HG03196 (cell line): ENCODE measurements at regions not wholly inside any gene's neighbourhood (a gene's known extent, or its start where the extent isn't known, plus 50 kb on each side); places are given as distances from the start of the nearest gene placed in this dataset.
"Not testable (repeated sequence)": the region's sequence is repeated elsewhere in the genome, so short reads cannot be mapped to it uniquely, and the experiment has no call there.

Experiments used
- ATAC-seq: cut with Tn5 transposase; IDR thresholded peaks from one replicate; pipeline ENCODE4 v1.9.1; 2021; ENCODE audit not compliant: unreplicated experiment

DNA sequence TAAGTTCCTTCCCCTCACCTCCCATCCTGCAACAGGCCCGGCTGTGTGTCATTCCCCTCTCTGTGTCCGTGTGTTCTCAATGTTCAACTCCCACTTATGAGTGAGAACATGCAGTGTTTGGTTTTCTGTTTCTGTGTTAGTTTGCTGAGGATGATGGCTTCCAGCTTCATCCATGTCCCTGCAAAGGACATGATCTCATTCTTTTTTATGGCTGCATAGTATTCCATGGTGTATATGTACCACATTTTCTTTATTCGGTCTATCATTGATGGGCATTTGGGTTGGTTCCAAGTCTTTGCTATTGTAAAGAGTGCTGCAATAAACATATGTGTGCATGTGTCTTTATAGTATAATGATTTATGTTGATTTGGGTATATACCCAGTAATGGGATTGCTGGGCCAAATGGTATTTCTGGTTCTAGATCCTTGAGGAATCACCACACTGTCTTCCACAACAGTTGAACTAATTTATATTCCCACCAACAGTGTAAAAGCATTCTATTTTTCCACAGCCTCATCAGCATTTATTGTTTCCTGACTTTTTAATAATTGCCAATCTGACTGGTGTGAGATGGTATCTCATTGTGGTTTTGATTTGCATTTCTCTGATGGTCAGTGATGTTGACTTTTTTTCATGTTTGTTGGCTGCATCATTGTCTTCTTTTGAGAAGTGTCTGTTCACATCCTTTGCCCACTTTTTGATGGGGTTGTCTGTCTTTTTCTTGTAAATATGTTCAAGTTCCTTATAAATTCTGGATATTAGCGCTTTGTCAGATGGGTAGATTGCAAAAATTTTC lies 174.1 kb upstream of the PHACTR1 start:
- not testable (repeated sequence) for ATAC-seq

DNA sequence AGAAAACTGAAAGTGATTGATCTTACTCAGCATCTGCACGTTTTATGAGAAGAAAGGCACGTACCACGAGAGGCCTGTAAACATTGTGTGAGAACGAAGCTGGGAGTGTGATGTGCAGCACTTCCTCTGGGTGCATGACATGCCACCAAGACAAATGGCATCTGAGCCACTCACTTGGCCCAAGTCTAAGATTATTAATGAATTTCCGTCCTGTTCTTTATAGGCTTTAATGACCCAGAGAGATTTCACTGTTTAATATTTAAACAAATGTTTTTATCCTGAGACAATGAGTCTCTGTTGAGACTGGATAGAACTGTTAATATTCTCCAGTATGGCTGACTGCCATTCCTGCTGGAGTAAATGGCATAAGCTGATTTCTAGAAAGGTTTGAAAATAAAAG lies 172.6 kb upstream of the PHACTR1 start:
- no peak for ATAC-seq

DNA sequence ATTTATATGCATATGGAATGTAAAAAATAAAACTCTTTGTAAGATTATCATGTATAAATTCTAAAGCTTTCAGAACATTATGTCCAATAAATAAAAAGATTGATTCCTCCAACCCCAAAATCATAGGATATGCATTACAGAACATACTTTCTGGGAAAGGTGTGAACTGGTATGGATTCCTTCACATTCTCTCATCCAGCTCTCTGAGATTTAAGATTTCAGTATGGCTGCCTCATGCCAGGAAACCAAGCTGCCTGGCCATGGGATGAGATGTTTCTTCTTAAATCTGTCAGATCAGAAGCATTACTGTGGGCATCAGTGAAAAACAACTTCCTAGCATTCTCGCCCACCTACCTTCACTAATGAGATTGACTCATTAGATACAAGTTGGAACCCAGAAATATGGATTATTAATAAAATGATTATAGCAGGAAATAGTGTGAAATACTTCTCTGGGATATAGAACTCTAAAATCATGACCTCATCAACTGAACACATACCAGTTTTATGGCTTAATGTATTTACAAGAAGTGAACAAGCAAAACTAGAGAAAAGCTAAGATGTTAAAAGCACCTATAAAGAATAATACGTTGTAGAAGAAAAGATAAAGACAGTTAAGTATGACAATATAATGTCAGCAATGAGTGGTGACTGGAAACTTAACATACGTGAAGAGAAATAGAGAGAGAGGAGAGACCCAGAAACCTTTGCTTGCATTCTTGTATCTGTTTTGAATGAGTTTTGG lies 171.6 kb upstream of the PHACTR1 start:
- no peak for ATAC-seq

DNA sequence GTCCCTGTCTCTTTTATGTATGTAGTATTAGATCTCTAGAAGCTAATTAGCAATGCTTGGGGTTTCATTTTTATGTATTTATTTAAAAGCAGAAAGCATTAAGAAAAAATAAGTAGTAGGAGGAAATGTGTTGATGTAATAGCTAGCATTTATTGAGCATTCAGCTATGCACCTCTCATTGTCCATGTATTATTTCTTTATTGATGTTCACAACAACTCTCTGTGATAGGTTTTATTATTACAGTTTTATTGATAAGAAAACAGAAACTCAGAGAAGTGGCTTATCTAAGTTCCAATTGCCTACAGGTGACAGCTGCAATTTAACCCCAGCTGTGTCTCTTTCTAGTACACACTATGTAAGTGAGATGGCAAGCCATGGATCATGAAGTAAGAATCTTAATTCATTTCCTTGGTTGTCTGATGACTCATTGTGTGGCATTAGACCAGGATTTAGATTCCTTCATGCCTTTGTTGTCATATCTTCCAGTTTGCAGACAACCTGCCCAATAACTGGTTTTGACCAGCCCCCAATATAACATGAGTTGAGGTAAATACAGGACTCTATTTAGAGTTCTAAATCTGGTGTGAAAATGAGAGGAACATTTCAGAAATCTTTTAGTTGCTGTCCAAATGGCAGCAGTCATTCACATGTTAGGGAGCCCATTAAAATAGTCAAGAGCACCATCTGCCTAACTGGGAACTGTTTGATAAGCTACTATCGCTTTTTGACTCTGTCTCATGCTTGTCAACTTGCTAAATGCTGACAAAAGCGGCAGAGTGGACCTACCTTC lies 170.8 kb upstream of the PHACTR1 start:
- no peak for ATAC-seq

DNA sequence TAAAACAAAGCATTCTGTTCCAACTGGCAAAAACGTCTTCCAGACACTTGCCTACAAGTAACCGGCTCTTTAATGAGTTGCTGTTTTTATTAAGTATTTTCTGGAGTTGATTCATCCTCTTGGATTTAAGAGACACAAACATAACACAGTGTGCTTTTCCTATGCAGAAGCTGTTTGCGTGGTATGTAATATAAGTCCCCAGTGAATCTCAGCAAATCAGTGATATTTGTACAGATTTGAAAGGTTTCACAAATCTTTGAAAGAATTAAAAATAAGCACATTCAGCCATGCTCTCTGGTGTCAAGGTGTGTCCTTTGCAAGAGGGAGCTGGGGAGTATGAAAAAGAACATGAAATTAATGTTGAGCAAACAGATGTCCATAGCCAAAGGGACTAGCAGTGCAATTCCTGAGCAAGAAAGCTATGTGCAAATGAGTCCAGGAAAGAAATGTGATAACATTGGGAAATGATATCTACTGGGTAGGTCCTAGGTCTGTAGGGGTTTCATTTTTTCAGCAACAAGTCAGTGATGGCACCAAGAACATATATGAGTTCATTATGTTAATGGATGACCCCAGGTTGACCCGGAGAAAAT lies 170.1 kb upstream of the PHACTR1 start:
- ATAC-seq: no peak

DNA sequence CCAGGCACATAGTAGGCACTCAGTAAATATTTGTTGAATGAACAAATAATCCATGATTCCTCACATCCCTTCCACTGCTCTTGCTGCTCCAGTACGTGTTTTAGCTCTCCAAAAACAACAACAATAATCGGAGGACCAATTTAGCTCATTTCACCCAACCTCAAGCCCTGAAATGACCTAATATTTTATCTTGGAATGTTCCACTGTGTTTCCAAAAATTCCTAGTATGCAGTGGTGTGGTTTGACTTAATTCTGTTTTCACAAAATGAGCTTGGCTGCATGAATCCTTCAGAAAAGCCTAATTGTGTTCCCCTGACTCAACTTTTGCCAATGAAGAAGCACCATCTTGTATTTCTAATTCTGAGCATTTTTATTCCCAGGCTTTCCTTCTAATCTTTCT lies 168.0 kb upstream of the PHACTR1 start:
- ATAC-seq: no peak

DNA sequence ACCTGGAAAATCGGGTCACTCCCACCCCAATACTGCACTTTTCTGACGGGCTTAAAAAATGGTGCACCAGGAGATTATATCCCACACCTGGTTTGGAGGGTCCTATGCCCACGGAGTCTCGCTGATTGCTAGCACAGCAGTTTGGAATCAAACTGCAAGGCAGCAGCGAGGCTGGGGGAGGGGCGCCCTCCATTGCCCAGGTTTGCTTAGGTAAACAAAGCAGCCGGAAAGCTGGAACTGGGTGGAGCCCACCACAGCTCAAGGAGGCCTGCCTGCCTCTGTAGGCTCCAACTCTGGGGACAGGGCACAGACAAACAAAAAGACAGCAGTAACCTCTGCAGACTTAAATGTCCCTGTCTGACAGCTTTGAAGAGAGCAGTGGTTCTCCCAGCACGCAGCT lies 167.1 kb upstream of the PHACTR1 start:
- not testable (repeated sequence) for ATAC-seq

DNA sequence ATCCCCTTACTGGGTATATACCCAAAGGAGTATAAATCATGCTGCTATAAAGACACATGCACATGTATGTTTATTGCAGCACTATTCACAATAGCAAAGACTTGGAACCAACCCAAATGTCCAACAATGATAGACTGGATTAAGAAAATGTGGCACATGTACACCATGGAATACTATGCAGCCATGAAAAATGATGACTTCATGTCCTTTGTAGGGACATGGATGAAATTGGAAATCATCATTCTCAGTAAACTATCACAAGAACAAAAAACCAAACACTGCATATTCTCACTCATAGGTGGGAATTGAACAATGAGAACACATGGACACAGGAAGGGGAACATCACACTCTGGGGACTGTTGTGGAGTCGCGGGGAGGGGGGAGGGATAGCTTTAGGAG lies 161.7 kb upstream of the PHACTR1 start:
- not testable (repeated sequence) for ATAC-seq

DNA sequence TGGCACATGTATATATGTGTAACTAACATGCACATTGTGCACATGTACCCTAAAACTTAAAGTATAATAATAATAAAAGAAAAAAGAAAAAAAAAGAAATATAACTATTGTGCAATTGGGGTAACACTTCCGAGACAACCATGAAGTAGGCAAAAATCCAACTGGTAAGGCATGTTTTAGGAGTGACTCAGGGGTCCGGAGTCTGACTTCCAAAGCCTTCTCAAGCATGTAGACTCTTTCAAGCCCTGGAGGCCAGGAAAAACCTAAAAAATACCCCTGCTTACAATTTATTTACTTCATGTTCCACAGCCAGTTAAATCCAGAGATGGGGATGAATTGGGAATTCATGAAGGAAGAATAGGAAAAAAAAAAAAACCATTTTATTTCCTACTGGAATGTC lies 161.3 kb upstream of the PHACTR1 start:
- no peak for ATAC-seq

DNA sequence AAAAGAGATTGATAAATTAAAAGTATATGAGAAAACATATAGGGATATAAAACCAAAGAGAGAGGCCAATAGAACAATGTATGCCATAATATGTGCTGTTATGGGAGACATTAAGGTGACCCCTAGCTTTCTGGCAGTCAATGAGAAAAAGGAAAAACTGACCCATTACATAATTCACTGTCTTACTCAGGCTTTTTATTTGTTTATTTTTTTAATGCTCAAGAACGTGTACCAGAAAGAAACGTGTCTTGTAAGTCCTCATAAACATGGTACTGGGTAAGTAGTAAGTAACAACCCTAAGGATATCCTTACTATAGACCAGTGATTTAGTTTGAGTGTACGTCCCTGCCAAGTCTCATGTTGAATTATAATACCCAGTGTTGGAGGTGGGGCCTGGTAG lies 160.8 kb upstream of the PHACTR1 start:
- no peak for ATAC-seq

DNA sequence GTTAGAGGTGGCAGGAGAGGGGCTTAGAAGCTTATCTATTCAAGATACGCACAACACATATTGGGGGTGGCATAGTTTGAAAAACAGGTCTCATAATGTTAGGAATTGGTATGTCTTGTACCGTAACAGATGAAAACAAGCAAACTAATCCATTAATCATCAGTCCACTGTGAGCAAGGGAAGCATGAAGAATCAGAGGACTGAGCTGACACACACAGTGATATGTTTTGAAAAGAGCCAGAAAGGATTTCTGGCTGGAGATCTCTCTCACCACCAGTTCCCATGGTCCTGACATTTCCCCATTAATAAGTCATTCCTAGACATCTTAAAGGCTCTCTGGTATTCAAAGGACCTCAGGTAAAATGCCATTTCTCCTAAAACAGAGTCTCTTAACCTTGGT lies 158.8 kb upstream of the PHACTR1 start:
- no peak for ATAC-seq

DNA sequence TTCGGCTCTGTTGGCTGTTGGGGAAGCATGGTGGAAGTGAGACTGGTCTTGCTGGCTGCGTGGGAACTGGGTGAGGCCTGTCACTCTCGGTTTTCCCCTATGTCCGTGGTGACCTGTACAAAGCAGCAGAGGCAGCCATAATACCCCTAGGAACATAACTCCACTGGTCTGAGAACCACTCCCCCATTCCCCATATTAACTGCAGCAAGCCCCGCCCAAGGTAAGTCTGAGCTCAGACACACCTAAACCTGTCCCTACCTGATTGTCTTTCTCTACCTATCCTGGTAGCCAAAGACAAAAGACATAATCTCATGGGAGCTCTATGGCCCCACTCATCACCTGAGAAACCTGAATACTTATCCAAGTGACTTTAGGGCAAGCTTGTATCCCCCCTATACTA lies 156.3 kb upstream of the PHACTR1 start:
- ATAC-seq: no peak

DNA sequence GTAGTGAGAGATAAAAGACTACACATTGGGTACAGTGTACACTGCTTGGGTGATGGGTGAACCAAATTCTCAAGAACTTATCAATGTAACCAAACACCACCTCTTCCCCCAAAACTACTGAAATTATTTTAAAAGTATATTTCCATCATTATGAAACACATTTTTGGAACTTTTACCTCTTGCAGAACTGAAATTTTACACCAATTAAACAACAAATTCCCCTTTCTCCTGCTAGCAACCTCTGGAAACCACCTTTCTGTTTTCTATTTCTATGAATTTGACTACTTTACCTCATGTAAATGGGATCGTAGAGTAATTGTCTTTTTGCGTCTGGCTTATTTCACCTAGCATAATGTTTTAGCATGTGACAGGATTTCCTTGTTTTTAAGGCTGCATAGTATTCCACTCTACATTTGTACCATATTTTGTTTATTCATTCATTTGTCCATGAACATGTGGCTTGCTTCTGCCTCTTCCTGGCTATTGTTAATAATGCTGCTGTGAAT lies 149.9 kb upstream of the PHACTR1 start:
- no peak for ATAC-seq

DNA sequence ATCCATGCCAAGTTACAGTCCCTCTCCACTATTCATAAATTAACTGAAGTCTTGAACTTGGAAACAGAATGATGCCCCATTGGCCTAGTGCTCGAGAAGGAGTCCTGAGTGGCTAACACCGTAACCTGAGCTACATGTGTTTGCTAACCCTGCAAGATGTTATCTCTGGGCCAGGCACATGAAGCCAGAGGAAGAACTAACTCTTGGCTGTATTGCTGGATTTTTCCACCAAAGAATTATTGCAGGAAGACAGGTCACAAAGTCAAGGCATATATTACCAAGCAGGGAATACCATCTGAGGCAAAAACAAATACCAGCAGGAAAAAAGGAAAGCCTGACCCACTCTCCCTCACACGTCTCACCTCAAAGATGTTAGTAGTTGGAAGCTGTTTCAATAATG lies 148.9 kb upstream of the PHACTR1 start:
- ATAC-seq: no peak

DNA sequence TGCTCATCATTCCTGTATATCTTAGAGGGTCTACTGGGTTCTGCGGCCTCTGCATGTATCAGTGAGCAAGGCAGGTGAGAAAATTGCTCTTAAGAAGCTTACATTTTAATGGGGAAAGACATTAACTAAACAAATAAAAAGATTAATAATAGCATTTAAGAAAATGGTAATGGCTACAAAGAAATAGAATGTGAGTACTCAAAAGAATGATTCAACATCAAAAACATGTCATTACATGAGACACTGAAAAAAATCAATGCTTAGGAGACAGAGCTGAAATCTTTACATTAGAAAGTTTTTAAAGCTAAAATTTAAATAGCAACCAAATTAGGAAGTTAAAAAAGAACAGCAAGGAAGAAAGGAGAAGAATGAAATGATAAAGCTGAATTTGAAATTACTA lies 146.9 kb upstream of the PHACTR1 start:
- no peak for ATAC-seq

DNA sequence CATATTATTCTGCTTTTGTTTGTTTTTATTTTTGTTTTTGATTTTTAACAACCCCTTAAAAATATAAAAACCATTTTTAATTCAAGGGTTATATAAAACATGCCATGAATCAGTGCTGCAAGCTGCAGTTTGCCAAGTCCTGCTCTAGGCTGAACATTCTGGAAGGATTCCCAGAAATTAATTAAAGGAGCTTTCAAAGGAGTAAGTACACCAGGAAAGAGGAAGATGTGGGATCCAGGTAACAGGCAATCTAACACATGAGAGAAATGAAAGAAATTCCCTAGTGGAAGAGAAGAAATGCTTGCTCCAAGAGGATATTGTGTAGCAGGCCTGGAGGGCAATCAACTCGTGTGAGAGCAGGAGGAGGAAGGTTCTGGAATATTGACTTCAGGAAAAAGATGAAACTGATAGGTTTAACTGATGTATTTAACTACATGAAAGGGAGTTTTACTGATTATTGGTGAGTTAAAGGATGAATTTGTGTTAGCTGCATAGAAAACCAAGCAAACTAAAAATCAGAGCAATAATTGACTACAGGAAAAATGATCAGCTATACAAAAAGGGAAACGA lies 146.0 kb upstream of the PHACTR1 start:
- ATAC-seq: no peak

DNA sequence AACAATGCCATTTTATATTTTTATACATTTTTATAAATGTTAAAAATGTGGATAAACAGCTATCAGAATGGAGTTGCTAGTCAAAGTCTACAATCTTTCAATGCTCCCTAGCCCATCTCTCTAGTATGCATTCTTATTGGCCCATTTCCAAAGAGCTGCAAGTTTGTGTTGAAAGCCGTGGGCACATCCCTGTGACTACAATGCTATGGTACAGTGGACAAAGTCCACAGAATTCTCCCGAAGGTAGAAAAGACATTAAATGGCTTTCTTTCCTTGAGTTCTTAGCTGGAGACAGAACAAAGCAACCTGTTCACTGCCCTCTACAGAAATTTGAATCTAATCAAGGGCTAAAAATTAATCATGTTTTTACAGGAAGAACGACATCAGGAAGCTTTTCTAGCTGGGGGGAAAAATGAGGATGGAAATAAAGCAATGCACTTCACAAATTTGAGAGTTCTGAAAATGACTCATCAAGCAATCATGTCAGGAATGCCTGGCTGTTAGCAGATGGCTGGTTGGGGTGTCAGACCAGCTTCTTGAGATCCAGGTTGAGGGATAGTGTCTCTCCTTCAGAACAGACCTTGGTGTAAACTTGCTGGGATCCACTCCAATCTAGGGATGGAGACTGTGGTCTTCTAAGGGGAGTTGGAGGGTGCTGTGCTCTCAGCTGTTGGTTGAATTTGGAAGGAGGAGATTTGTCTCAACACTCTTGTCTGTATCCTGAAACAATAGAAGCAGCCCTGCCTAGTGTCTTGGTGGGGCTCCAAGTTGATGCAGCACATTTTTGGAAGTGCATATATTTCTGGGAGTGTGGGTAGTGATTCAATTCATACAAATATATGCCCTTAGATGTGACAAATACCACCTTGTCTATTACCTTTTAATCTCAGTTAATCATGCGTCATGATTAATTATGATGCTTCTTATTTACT lies 143.4 kb upstream of the PHACTR1 start:
- no peak for ATAC-seq

DNA sequence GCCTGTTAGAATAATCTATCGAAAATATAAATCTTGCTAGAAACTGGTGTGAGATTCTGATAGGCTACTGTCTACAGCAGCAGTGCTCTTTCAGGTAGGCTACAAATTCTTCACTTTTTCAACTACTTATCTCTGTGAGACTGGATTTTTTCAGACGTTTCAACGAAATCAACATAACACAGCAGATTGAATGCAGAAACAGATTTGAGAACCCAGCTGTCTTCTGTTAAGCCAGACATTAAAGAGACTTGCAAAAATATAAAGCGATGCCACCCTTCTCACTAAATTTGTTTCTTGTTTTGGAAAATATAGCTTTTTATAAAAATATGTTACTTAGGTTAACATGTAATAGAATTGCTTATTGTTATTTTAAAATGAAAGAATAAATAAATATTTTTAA lies 140.6 kb upstream of the PHACTR1 start:
- ATAC-seq: no peak

DNA sequence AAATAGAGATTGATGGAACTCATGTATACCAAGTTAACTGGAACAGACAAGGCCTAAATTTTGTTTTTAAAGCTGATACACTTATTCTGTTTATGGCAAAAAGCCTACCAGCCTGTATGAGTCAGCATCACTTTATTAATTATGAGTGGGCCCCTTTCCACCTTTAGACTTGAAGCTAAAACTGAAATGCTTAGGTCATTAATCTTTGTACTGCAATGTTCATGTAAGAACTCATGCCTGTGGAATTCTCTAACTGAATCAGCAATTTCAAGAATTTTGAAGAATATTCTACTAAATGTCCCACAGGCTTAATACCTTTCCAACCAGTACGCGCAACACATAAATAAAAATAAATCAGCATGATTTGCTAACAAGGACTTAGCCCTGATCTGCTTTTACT lies 140.2 kb upstream of the PHACTR1 start:
- no peak for ATAC-seq
